Fibroblast of peridontal ligament (primary cell): ENCODE measurements at regions not wholly inside any gene's neighbourhood (a gene's known extent, or its start where the extent isn't known, plus 50 kb on each side); places are given as distances from the start of the nearest gene placed in this dataset.

Experiments
- DNase-seq: peaks from one replicate; pipeline ENCODE4 v3.0.0-alpha.2; 2010; ENCODE audit errors: extremely low read depth

- peak; percentile 74 for DNase-seq
Measured at GRCh38 chr17:77602062-77602746, 356.3 kb upstream of the TNRC6C start.

GRCh38 chr17:77602883-77603640 is 355.4 kb upstream of the TNRC6C start:
- DNase-seq: no peak

GRCh38 chr17:77604301-77604972 is 354.1 kb upstream of the TNRC6C start:
- no peak for DNase-seq

GRCh38 chr17:77604973-77605313 is 353.6 kb upstream of the TNRC6C start:
- no peak for DNase-seq

- DNase-seq: no peak
Measured at GRCh38 chr17:77606146-77606864, 352.2 kb upstream of the TNRC6C start.

- DNase-seq: no peak
Measured at GRCh38 chr17:77606865-77607210, 351.7 kb upstream of the TNRC6C start.

GRCh38 chr17:77607606-77608005 is 350.9 kb upstream of the TNRC6C start:
- DNase-seq: no peak

GRCh38 chr17:77608431-77608830 is 350.1 kb upstream of the TNRC6C start:
- no peak for DNase-seq

- peak; percentile 42 for DNase-seq
Measured at GRCh38 chr17:77609553-77610517, 348.7 kb upstream of the TNRC6C start.

GRCh38 chr17:77610518-77610893 is 348.0 kb upstream of the TNRC6C start:
- DNase-seq: no peak

GRCh38 chr17:77610972-77611521 is 347.5 kb upstream of the TNRC6C start:
- peak; percentile 92 for DNase-seq

- DNase-seq: no peak
Measured at GRCh38 chr17:77611791-77612502, 346.6 kb upstream of the TNRC6C start.

GRCh38 chr17:77613218-77613617 is 345.3 kb upstream of the TNRC6C start:
- DNase-seq: no peak

GRCh38 chr17:77613627-77614026 is 344.9 kb upstream of the TNRC6C start:
- DNase-seq: no peak

- DNase-seq: peak; percentile 13
Measured at GRCh38 chr17:77615703-77616253, 342.7 kb upstream of the TNRC6C start.

GRCh38 chr17:77616254-77616731 is 342.2 kb upstream of the TNRC6C start:
- no peak for DNase-seq

GRCh38 chr17:77617516-77617915 is 341.0 kb upstream of the TNRC6C start:
- DNase-seq: no peak

- DNase-seq: no peak
Measured at GRCh38 chr17:77618173-77618572, 340.3 kb upstream of the TNRC6C start.

GRCh38 chr17:77618731-77619130 is 339.8 kb upstream of the TNRC6C start:
- no peak for DNase-seq

- DNase-seq: no peak
Measured at GRCh38 chr17:77619326-77619725, 339.2 kb upstream of the TNRC6C start.
